ENCODE measurements at regions not wholly inside any gene's neighbourhood (a gene's known extent, or its start where the extent isn't known, plus 50 kb on each side); places are given as distances from the start of the nearest gene placed in this dataset.

GRCh38 chr12:68428724-68429501, 96.8 kb upstream of the MDM1 start:
- no peak for TF ChIP-seq CTCF (IDR thresholded peaks at IDR 0.05; ENCODE audit: borderline replicate concordance, control extremely low read depth, extremely low read depth, insufficient read depth, missing control alignments)
- DNase-seq (ENCODE audit: low spot score): no peak

GRCh38 chr12:68429696-68430095, 97.5 kb upstream of the MDM1 start:
- no peak for DNase-seq (ENCODE audit: low spot score)
- in situ Hi-C loops (cut with MboI; ENCODE audit: low sequenced_read_pairs, unreplicated experiment): no loop called here
- TF ChIP-seq CTCF (IDR thresholded peaks at IDR 0.05; ENCODE audit: borderline replicate concordance, control extremely low read depth, extremely low read depth, insufficient read depth, missing control alignments): no peak

More at GRCh38 chr12:68428724-68429501, 96.8 kb upstream of the MDM1 start:
- in situ Hi-C loops (cut with MboI; ENCODE audit: low sequenced_read_pairs, unreplicated experiment): no loop called here

GRCh38 chr12:68431786-68432185, 99.6 kb upstream of the MDM1 start:
- in situ Hi-C loops (cut with MboI; ENCODE audit: low sequenced_read_pairs, unreplicated experiment): no loop called here
- no peak for TF ChIP-seq CTCF (IDR thresholded peaks at IDR 0.05; ENCODE audit: borderline replicate concordance, control extremely low read depth, extremely low read depth, insufficient read depth, missing control alignments)
- DNase-seq (ENCODE audit: low spot score): no peak

- TF ChIP-seq CTCF (IDR thresholded peaks at IDR 0.05; ENCODE audit: borderline replicate concordance, control extremely low read depth, extremely low read depth, insufficient read depth, missing control alignments): no peak
- in situ Hi-C loops (cut with MboI; ENCODE audit: low sequenced_read_pairs, unreplicated experiment): no loop called here
- no peak for DNase-seq (ENCODE audit: low spot score)
Measured at GRCh38 chr12:68432622-68433021, 100.5 kb upstream of the MDM1 start.

- no peak for TF ChIP-seq CTCF (IDR thresholded peaks at IDR 0.05; ENCODE audit: borderline replicate concordance, control extremely low read depth, extremely low read depth, insufficient read depth, missing control alignments)
- no peak for DNase-seq (ENCODE audit: low spot score)
- in situ Hi-C loops (cut with MboI; ENCODE audit: low sequenced_read_pairs, unreplicated experiment): no loop called here
Measured at GRCh38 chr12:68434391-68435298, 102.5 kb upstream of the MDM1 start.

- no peak for TF ChIP-seq CTCF (IDR thresholded peaks at IDR 0.05; ENCODE audit: borderline replicate concordance, control extremely low read depth, extremely low read depth, insufficient read depth, missing control alignments)
- in situ Hi-C loops (cut with MboI; ENCODE audit: low sequenced_read_pairs, unreplicated experiment): no loop called here
- DNase-seq (ENCODE audit: low spot score): no peak
Measured at GRCh38 chr12:68435299-68435637, 103.1 kb upstream of the MDM1 start.

All from GM13976 (cell line).